HG03095 (cell line): ENCODE measurements at regions not wholly inside any gene's neighbourhood (a gene's known extent, or its start where the extent isn't known, plus 50 kb on each side); places are given as distances from the start of the nearest gene placed in this dataset.
"Not testable (repeated sequence)": the region's sequence is repeated elsewhere in the genome, so short reads cannot be mapped to it uniquely, and the experiment has no call there.

Source experiments
- ATAC-seq: cut with Tn5 transposase; IDR thresholded peaks from one replicate; pipeline ENCODE4 v1.9.1; 2021; ENCODE audit warnings: moderate library complexity; ENCODE audit not compliant: unreplicated experiment

- no peak for ATAC-seq
These were observed 57.7 kb downstream of the SOX3 start for GRCh38 chrX:140447150-140447549.

- no peak for ATAC-seq
These were observed 64.0 kb downstream of the SOX3 start for GRCh38 chrX:140440876-140441275.

GRCh38 chrX:140439476-140439875 lies 65.4 kb downstream of the SOX3 start:
- no peak for ATAC-seq

GRCh38 chrX:140434347-140434746 lies 70.5 kb downstream of the SOX3 start:
- no peak for ATAC-seq

GRCh38 chrX:140433582-140433981 lies 71.3 kb downstream of the SOX3 start:
- no peak for ATAC-seq

- ATAC-seq, result no peak
These were observed 72.3 kb downstream of the SOX3 start for GRCh38 chrX:140432346-140433175.

- ATAC-seq, result no peak
These were observed 73.3 kb downstream of the SOX3 start for GRCh38 chrX:140431521-140431920.

GRCh38 chrX:140425712-140426395 lies 79.0 kb downstream of the SOX3 start:
- ATAC-seq, result no peak

- no peak for ATAC-seq
These were observed 82.4 kb downstream of the SOX3 start for GRCh38 chrX:140422501-140422900.

- ATAC-seq, result not testable (repeated sequence)
These were observed 102.7 kb downstream of the SOX3 start for GRCh38 chrX:140402131-140402530.

GRCh38 chrX:140396326-140396725 lies 108.5 kb downstream of the SOX3 start:
- ATAC-seq, result not testable (repeated sequence)

- no peak for ATAC-seq
These were observed 111.4 kb downstream of the SOX3 start for GRCh38 chrX:140393507-140393906.

GRCh38 chrX:140391313-140391712 lies 113.6 kb downstream of the SOX3 start:
- ATAC-seq, result no peak

- ATAC-seq, result no peak
These were observed 115.5 kb downstream of the SOX3 start for GRCh38 chrX:140389331-140389730.

GRCh38 chrX:140362861-140363260 lies 142.0 kb downstream of the SOX3 start:
- ATAC-seq, result no peak

GRCh38 chrX:140360924-140361323 lies 143.9 kb downstream of the SOX3 start:
- ATAC-seq, result no peak

GRCh38 chrX:140360284-140360683 lies 144.6 kb downstream of the SOX3 start:
- no peak for ATAC-seq

- ATAC-seq, result no peak
These were observed 148.9 kb downstream of the SOX3 start for GRCh38 chrX:140355922-140356321.

GRCh38 chrX:140355429-140355828 lies 149.4 kb downstream of the SOX3 start:
- no peak for ATAC-seq

GRCh38 chrX:140354431-140355120 lies 150.3 kb downstream of the SOX3 start:
- no peak for ATAC-seq

GRCh38 chrX:140346729-140347128 lies 158.1 kb downstream of the SOX3 start:
- ATAC-seq, result no peak
